Embryonic facial prominence (tissue), 1 donor: ENCODE measurements at regions not wholly inside any gene's neighbourhood (a gene's known extent, or its start where the extent isn't known, plus 50 kb on each side); places are given as distances from the start of the nearest gene placed in this dataset.

ENCODE experiments used
- DNase-seq: peaks from one replicate; pipeline ENCODE4 v3.0.0-alpha.2; 2016; ENCODE audit errors: extremely low spot score

DNA sequence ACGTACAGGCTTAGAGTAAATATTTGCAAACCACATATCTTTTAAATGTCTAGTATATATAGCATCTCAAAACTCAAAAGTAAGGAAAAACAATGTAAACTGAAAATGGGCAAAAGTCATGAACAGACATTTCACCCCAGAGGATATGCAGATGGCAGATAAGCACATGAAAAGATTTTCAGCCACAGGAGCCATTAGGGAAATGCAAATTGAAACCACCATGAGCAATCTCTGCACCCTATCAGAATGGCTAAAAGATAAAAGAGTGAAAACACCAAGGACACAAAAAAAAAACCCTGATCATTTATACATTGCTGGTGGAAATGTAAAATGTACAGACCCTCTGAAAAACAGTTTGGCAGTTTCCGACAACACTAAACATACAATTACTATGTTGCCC is 292.7 kb downstream of the ZNF516 start:
- DNase-seq, result no peak

DNA sequence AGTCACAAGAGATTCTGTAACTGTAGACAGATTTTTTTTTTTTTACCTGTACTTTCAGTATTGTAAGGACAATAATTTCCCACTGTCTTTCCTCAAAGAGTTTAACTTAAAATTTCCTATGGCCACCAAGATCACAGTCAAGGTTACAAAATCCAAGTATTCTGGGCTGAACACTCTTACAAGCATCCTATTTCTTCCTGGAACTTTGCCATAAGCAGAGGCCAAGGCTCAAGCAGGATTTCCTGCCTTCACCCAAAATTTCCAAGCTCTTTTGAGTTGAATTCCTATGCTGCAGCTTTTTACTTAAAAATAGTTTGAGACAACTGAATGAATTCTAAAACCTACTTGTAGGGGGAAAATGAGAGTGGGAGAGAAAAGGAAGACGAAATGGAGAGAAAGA is 299.4 kb downstream of the ZNF516 start:
- DNase-seq, result no peak

DNA sequence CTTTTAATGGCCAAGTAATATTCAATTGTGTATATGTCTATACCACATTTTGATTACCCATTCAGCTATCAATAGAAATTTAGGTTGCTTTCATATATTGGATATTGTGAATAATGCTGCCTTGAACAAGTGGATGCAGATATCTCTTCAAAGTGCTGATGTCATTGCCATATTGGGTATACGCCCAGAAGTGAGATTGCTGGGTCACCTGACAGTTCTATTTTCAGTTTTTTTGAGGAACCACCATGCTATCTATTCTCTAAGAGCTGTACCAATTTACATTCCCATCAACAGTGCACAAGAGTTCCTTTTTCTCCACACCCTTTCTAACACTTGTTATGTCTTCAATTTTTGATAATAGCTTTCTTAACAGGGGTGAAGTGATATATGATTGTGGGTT is 306.9 kb downstream of the ZNF516 start:
- DNase-seq, result no peak

DNA sequence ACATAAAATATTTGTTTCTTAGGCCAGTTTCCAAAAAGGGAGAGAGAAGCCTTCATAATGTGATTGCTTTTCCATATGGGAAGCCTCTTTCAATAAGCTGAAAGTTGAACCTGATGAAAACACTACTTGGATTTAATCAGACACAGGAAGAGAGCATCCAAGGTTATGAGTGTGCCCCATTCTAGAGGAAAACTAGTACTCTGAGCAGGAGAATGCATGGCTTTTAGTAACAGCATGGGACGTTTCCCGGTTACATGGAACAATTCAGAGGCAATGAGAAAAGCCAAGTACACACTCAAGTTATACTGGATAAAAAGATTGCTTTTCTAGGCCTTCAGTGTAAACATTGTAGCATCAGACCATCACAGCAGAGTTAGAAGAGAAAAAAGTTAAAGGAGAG is 315.8 kb downstream of the ZNF516 start:
- DNase-seq, result no peak

DNA sequence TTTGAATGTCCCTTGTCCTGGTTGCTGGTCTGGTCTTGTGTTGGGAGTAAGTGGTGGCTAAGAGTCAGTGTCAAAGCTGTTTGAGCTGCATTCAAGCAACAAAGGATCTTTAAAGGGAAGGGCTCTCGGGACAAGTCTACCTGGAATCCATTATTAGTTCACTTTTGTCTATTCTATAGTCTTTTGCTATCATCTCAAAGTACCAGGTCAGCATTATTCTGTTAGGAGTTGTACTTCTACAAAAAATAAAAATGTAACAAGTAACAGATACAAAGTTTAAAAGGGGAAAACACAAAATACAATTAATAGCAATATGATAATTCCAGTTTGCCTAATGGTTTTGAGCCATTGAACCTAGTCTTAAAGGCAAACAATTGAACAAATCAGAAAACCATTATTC is 317.9 kb downstream of the ZNF516 start:
- DNase-seq, result no peak

DNA sequence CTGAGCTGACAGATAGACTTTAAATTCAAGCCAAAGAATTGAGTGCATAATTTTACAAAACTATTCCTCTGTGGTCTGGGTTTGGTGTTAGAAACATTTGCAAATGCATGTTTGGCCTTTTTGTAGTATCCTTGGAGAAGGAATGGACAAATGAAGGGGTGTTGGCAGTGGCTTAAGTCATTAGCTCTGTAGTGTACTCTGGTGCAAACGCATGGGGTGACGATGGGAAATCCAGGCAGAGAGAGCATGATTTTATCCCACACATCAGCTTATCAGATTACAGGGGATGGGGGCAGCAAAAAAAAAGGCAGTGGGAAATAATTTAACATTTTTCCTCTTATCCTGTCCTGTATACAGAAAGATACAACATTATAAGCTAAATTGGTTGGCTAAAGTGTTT is 320.6 kb downstream of the ZNF516 start:
- no peak for DNase-seq

DNA sequence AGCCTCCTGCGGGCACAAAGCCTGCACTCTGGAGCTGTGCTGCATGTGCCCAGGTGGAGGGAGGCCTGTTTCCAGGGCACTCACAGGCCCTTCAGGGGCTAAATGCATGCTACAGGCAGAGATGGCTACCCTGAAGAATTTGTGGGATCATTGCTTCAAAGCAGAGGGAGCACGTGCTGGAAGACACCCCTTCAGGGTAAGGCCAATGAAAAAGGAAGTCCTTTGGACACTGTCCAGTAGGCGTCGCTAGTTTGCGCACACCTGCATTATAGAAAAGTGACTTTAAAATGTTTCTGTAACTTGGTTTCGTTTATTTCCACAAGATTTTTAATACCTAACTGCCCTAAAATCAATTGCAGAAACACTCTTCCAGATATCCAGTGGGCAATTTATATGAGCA is 325.3 kb downstream of the ZNF516 start:
- DNase-seq, result no peak

DNA sequence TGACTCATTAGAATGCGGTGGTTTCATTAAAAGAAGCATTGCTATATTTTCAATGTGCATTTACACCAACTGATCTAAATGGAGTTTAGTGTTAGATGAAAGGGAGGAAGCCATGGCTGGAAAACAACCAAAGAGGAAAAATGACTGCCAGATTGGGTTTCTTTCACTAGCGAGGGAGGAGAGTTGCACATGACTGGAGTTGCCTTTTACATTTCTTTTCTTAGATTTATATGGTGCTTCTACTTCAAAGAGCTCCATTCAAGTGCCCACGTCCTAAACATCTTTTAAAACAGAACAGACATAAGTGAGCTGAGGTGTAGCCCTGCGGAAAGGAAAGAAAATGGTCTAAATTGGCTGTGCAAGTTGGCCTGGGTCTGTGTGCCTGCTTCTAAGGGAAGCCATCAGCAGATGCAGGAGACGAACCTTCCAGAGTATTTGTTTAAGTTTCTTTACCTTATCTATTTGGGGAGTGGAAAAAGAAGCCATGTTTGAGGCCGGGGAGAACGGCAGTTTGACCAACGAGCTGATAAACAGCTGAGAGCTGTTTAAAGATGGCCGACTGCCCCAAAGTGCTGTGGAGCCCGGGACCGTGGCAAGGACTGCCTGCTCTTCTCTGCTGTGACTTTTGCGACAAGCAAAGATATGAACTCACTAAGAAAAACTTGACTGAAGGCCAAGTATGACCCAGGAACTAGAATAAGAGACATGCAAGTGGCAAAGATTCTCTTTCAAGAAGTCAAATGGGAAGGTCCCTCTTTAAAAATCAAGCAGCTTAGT is 327.0 kb downstream of the ZNF516 start:
- no peak for DNase-seq

DNA sequence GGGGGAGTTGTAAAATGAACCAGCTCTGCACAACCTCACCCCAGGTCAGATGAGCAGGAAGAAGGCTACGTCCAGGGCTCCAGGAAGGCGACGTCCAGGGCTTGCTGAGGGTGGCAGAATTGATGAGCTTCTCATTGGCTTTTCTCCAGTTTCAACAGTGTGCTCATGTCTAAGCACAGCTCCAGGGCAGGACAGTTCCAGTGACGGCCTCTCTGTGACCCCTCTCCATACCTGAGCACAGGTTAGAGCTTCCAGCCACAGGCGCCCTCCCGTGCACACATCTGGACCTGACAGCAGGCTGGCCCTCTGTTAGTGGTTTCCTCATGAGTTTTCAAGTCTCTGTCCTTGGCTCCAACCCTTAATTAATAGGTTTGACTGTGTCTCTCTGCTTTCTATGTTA is 327.6 kb downstream of the ZNF516 start:
- no peak for DNase-seq

DNA sequence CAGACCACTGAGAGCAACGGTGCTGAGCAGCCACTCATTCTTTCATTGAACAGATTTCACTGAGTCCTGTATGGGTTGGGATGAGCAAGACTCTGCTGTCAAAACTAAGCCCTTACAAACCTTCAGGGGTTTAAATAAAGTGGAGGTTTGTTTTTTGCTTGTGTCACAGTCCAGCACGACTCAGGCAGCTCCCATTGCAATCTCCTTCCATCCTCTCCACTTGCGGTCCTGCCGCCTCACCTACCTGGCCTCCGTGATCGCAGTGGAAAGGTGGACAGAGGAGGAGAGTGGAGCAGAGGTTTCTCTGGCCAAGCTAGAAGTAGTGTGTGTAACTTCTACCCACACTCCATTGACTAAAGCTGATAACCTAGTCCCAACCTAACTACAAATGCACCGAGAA is 332.2 kb downstream of the ZNF516 start:
- DNase-seq, result no peak

DNA sequence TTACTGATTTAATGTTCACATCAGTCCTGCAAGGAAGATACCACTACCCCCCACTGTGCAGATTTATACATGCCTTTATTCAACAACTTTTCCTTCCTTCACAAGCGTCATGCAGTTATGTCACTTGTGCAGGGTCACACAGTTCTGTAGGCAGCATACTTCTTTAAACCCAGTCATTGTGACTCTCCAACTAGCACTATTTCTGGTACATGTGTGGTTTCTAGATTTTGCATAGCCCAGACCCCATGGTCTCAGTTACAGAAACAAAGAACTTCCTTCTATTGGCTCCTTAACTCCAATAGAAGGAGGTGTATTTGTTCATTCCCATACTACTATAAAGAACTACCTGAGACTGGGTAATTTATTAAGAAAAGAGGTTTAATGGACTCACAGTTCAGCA is 333.1 kb downstream of the ZNF516 start:
- no peak for DNase-seq

DNA sequence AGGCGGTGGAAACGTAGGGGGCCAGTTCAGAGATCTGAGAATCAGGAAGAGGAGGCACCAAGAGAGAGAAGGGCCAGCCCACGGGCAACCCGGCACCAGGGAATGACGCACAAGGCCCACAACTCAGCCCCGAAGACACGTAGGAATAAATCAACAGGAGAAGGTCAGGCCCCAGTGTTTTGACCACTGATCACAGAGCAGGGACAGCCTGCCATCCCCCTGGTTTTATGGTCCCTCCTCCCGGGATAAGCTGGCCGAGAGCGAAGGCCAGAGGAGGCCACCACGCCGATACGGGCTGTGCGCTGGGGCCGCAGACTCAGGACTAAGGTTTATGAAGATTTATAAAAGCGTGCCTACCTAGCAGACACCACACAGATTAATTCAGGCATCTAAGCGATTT is 341.4 kb downstream of the ZNF516 start:
- no peak for DNase-seq

DNA sequence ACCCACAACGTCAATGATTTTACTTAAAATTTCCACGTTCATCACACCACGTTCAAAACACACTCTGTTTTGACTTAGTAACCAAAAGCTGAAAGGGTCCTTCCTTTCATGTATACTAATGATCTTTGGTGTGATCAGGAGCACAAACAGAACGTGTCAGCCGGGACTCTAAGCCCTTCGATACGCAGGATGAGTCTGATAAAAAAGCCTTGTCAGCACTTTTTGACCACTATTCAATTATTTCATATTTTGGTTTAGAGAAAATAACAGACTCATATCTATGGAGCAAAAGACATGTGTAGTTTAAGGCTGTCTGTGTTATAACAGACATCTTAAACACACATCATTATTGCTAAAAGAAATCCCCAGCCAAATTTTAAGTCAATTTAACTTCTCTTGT is 345.3 kb downstream of the ZNF516 start:
- no peak for DNase-seq

DNA sequence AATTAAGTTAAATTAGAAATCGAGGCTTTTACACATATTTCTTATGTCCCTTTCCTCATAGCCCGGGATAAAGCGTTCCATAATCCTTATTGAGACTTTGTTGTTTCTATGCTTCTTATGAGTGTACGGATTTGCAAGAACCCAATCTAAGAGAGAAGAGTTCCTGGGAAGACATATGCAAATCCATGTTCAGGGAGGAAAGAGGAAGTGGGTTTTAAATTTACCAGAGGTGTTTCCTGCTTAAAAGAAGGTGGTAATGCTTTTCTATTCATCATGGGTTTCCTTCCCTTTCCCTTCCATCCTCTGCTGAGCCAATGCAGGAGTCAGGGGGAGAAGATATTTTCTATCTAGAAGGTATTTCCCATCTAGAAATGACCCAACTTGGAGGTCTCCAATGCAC is 345.8 kb downstream of the ZNF516 start:
- no peak for DNase-seq

DNA sequence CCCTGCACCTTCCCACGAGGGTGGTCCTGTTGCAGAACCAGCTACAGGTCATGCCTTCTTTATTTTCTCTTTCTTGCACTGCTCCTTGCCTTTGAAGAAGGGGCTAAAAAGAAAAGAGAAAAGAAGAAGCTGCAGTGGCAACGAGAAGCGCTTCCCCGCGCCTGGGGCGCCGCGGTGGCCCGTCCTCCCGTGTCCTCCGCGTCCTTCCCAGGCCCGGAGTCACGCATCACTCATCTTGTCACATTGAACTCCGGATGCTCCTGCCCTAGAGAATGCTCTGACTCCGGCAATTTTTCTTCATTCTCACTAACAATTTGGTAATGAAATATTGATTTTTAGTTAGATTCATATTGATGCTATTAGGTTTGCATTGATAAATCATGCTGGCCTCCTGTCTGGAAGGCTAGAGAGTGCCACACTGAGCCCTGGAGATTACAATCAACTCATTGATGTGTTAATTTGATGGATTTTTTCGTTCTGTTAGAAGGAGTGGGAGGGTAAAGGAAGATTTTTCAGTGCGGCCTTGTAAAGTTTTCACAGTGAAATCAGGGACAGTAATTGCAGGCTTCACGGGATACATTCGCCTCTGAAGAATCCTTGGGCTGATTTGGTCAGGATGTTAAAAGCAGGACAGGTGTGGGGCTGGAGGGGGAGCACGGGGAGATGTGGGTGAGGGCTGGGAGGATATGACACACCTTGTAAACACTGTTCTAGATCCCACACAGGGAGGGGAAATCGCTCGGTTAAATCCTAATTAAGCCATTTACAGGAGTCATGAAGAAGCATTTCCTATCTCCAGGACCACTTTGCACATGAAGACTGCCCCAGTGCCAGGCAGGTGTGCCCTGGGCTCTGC is 349.3 kb downstream of the ZNF516 start:
- DNase-seq, result no peak

DNA sequence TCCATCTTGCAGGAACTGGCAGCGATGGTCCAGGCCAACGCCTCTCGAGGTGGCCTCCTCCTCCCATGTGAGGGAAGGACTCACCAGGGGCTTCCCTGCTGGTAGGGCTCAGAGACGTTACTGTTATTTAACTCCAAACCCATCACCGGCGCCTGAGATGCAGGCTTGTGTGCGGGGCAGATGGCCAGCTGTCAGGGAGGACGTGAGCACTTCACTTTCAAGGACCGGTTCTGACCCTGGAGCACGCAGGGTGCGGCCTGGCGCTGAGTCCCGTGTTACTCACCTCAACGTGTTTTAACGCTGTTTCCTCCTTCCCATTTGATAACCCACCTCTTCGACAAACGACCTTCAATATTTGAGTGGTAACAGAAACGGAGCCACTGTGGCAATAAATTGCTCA is 350.2 kb downstream of the ZNF516 start:
- DNase-seq, result no peak

DNA sequence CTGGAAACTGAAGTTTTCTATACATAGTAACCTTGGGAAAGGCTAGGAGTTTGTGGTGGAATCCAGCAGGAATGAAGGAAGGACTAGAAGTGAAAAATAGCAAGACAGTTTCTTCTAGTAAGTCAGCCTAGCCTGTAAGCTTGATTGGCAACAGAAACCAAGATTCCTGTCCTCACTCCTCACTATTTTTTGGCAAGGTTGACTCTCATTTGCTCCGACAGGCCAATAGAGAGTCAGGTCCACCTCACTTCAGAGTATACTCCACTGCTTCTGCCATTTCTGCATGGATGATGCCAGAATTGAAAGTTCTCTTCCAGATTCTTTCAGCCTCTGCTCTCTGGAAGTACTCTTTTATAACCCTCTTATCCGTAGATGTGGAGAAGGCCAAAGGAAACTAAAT is 352.4 kb downstream of the ZNF516 start:
- DNase-seq, result no peak

DNA sequence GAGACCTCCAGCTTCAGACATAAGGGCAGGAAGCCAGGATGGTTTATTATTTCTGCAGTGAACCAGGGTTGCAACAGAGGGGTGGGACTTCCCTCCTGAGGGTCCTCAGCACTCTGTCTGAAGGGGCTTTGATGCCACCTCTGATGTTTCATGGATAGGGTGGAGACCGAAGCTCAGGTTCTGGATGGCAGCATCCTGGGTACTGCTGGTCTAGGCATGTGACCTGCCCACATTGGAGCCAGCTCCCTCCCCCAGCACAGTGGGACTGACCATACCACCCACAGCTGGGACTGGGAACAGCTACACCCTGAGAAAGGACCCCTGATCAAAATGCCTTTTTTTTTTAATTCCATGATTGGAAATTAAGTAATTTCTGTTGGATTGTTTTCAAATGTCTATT is 355.2 kb downstream of the ZNF516 start:
- no peak for DNase-seq

DNA sequence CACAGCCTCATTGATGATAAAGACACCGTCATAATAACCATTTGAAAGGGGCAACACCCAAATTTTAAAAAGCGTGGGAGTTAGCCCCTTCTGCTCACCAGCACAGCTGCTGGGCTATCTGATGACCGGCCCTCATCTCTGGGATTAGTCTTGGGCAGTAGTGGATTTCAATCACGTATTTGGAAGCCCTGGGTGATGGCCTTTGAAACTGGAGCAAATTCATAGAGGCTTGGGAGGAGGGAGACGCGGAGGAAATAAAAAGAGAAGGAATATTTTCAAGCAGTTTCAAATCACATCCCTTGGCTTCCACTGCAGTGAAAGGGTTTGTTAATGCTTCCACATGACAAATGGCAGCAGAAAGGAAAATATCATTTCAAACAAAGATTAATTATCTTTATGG is 357.8 kb downstream of the ZNF516 start:
- DNase-seq, result no peak

DNA sequence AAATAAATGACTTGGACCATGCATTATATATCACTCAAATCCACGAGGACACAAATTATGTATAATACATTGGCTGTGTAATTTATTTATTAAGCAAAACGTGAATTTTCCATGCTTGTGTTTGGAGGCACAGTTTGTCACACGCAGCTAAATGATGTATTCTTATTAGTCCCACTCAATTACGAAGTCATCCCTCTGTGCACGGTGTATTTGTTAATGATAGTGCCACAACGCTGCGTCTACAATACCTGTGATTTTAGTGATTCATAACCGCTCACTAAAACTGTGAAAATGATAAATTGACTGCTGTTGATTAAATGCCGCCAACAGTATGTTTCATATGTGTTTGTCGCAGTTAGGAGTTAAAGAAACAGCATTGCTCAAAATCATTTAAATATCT is 358.3 kb downstream of the ZNF516 start:
- no peak for DNase-seq

DNA sequence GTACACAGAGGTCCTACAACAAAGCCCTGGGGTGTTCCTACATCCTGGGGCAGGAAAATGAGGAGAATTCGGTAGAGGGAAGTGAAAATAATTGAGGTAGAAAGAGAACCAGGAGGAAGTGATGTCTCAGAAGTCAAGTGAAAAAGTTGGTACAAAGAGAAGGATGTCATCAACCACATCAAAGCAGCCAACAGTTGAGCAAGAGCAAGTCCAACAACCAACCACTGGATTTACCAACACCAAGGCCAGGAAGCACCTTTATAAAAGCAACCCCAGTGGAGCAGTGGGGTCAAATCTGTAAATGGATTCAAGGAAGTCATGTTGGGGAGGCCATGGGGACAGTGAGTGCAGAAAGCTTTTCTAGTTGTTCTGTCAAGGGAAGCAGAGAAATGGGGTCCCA is 360.4 kb downstream of the ZNF516 start:
- DNase-seq, result no peak

DNA sequence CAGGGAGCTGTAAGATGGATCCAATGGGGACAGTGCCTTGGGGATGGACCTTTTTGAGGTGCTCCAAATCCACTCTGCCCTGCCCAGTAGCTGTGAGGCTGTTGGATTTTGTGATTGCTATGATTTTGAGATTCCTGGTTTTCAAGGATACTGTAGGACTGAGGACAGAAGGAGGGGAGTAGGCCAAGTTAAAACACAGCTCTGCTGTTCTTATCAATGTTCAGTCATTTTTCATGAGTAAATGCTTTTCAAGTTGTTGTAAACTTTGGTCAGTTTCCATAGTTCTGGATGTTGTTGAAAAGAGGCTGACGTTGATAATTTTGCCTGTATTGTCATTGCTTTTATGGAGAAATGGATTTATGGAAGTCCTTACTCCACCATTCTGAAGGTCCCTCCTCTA is 361.2 kb downstream of the ZNF516 start:
- no peak for DNase-seq

DNA sequence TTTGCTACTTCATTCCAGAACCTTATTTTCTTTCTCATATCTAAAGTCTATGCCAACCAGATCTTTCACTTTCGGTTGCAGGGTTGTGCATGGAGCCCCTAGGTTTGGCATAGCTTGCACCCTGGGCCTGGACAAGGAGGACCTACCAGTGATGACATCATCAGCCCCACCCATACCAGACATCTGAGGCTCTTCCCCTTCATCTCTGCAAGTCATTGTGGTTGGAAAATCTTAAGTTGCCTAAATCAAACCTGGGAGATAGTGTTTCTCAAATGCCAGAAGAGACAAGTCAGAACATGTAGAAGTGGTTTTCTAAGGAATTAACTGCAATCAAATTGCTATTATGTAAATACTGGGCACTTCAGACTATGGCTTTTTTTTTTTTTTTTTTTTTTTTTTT is 363.3 kb downstream of the ZNF516 start:
- no peak for DNase-seq
